H1 (cell line): ENCODE measurements at regions not wholly inside any gene's neighbourhood (a gene's known extent, or its start where the extent isn't known, plus 50 kb on each side); places are given as distances from the start of the nearest gene placed in this dataset.

Experiments
- CTCF ChIA-PET: fragments of 300-600 bp; sonication (Branson Sonifier 250); formaldehyde crosslinking; loops from one replicate; lab custom pipeline; 2021; ENCODE audit not compliant: partially characterized antibody; lab: Charles Lee
- POLR2A ChIA-PET: fragments of 300-600 bp; sonication (Branson Sonifier 250); formaldehyde crosslinking; loops from one replicate; lab custom pipeline; 2021; ENCODE audit warnings: inconsistent platforms; ENCODE audit not compliant: partially characterized antibody; lab: Charles Lee
- DNase-seq, 2 experiments: peaks; one replicate each; pipeline versions ENCODE4 v3.0.0 to v3.0.0-alpha.2; 2010 to 2022; ENCODE audit warnings: low spot score in 2 of 2, low read depth in 1 of 2, mixed read lengths in 1 of 2
- FAIRE-seq: peaks from 2 replicates; lab custom pipeline; 2011; peaks lifted over from hg19 to GRCh38; lab: Jason Lieb, UNC
- H2AFZ ChIP-seq: 2 replicates; pipeline ENCODE4 v1.8.1; 2012; ENCODE audit warnings: low read length, inconsistent platforms
- H2AK5ac ChIP-seq: 2 replicates; pipeline ENCODE4 v1.6.1; 2013; ENCODE audit warnings: low read depth, low read length
- H2BK120ac ChIP-seq: replicated peaks from 2 replicates; pipeline ENCODE3; 2013; ENCODE audit warnings: low read depth, low read length, inconsistent platforms
- H2BK12ac ChIP-seq: 2 replicates; pipeline ENCODE4 v1.6.1; 2013; ENCODE audit warnings: low read depth, low read length
- H2BK15ac ChIP-seq: 2 replicates; pipeline ENCODE4 v1.6.1; 2013; ENCODE audit warnings: low read length
- H2BK20ac ChIP-seq: 2 replicates; pipeline ENCODE4 v1.6.1; 2013; ENCODE audit warnings: low read length
- H2BK5ac ChIP-seq: 2 replicates; pipeline ENCODE4 v1.6.1; 2013; ENCODE audit warnings: low read depth, low read length
- H3K14ac ChIP-seq: 2 replicates; pipeline ENCODE4 v1.6.1; 2013; ENCODE audit warnings: inconsistent platforms; ENCODE audit not compliant: insufficient read length
- H3K18ac ChIP-seq: 2 replicates; pipeline ENCODE4 v1.6.1; 2013; ENCODE audit warnings: low read length; ENCODE audit errors: extremely low read depth
- H3K23ac ChIP-seq: 2 replicates; pipeline ENCODE4 v1.6.1; 2013; ENCODE audit warnings: inconsistent platforms; ENCODE audit not compliant: insufficient read length
- H3K23me2 ChIP-seq: 2 replicates; pipeline ENCODE4 v1.6.1; 2013; ENCODE audit warnings: low read depth, low read length
- H3K27ac ChIP-seq: 2 replicates; pipeline ENCODE4 v1.6.1; 2011; ENCODE audit warnings: low read depth, low read length, inconsistent platforms
- H3K27me3 ChIP-seq, 4 experiments: replicated peaks in 1 of 4; 1 replicate in 1 of 4; 2 replicates in 3 of 4; pipeline versions ENCODE4 v1.6.1 to v1.8.1; 2011 to 2013; ENCODE audit warnings: low read length in 3 of 4, mild to moderate bottlenecking in 3 of 4, inconsistent platforms in 2 of 4, mixed read lengths in 2 of 4, moderate library complexity in 1 of 4; ENCODE audit not compliant: control insufficient read depth in 3 of 4, insufficient read depth in 3 of 4; ENCODE audit errors: extremely low read depth in 1 of 4
- H3K36me3 ChIP-seq, 4 experiments: 2 replicates each; pipeline versions ENCODE4 v1.6.1 to v1.8.1; 2011 to 2013; ENCODE audit warnings: mild to moderate bottlenecking in 4 of 4, low read length in 3 of 4, moderate library complexity in 2 of 4, control low read depth in 1 of 4, inconsistent platforms in 1 of 4; ENCODE audit not compliant: insufficient read depth in 4 of 4, control insufficient read depth in 2 of 4
- H3K4ac ChIP-seq: replicated peaks from 2 replicates; pipeline ENCODE3; 2013; ENCODE audit warnings: low read length, low read depth, mixed read lengths, inconsistent platforms; ENCODE audit not compliant: insufficient read length
- H3K4me1 ChIP-seq, 4 experiments: replicated peaks in 1 of 4; 1 replicate in 1 of 4; 2 replicates in 3 of 4; pipeline versions ENCODE4 v1.6.1 to v1.8.1; 2011 to 2013; ENCODE audit warnings: low read length in 3 of 4, inconsistent platforms in 2 of 4, mixed read lengths in 1 of 4; ENCODE audit not compliant: insufficient read depth in 4 of 4, control insufficient read depth in 3 of 4
- H3K4me2 ChIP-seq, 2 experiments: 2 replicates each; pipeline versions ENCODE4 v1.6.1 to v1.8.1; 2011 to 2013; ENCODE audit warnings: low read depth in 2 of 2, low read length in 2 of 2, control low read depth in 1 of 2, inconsistent platforms in 1 of 2, mild to moderate bottlenecking in 1 of 2; ENCODE audit not compliant: insufficient read depth in 1 of 2
- H3K4me3 ChIP-seq, 4 experiments: fragments of 200-600, 300-600 bp in 1 of 4; sonication (generic), shearing (Covaris generic), sonication (Bioruptor Twin) in 1 of 4; 2 replicates each; pipeline versions ENCODE4 v1.5.1 to v1.8.1; 2011 to 2016; ENCODE audit warnings: low read length in 4 of 4, low read depth in 3 of 4, control low read depth in 2 of 4, inconsistent platforms in 2 of 4, mild to moderate bottlenecking in 2 of 4, mixed read lengths in 1 of 4, moderate library complexity in 1 of 4; ENCODE audit not compliant: insufficient read depth in 2 of 4; ENCODE audit errors: extremely low read depth in 1 of 4
- H3K56ac ChIP-seq: replicated peaks from 2 replicates; pipeline ENCODE3; 2013; ENCODE audit warnings: low read depth, mild to moderate bottlenecking, mixed read lengths, low read length, inconsistent platforms; ENCODE audit not compliant: insufficient read length
- H3K79me1 ChIP-seq: 2 replicates; pipeline ENCODE4 v1.6.1; 2013; ENCODE audit warnings: low read depth, low read length, control low read depth
- H3K79me2 ChIP-seq, 2 experiments: 2 replicates each; pipeline versions ENCODE4 v1.6.1 to v1.8.1; 2012 to 2013; ENCODE audit warnings: low read length in 2 of 2, mild to moderate bottlenecking in 2 of 2, inconsistent platforms in 1 of 2; ENCODE audit not compliant: insufficient read depth in 2 of 2, control insufficient read depth in 1 of 2
- H3K9ac ChIP-seq, 4 experiments: replicated peaks in 1 of 4; 1 replicate in 1 of 4; 2 replicates in 3 of 4; pipeline versions ENCODE4 v1.6.1 to v1.8.1; 2011 to 2013; ENCODE audit warnings: low read depth in 3 of 4, low read length in 3 of 4, control low read depth in 2 of 4, mild to moderate bottlenecking in 2 of 4, moderate library complexity in 2 of 4, inconsistent platforms in 1 of 4; ENCODE audit errors: extremely low read depth in 1 of 4
- H3K9me3 ChIP-seq, 2 experiments: 2 replicates each; pipeline versions ENCODE4 v1.6.1 to v1.8.1; 2012 to 2013; ENCODE audit warnings: mild to moderate bottlenecking in 2 of 2, moderate library complexity in 2 of 2, control low read depth in 1 of 2, inconsistent platforms in 1 of 2, low read depth in 1 of 2, low read length in 1 of 2, mixed read lengths in 1 of 2; ENCODE audit not compliant: insufficient read depth in 2 of 2
- H4K20me1 ChIP-seq, 2 experiments: replicated peaks in 1 of 2; 2 replicates each; pipeline versions ENCODE3 to v1.8.1; 2011 to 2013; ENCODE audit warnings: inconsistent platforms in 2 of 2, low read length in 2 of 2, mild to moderate bottlenecking in 1 of 2; ENCODE audit not compliant: insufficient read depth in 2 of 2, control insufficient read depth in 1 of 2
- H4K5ac ChIP-seq: 2 replicates; pipeline ENCODE4 v1.6.1; 2013; ENCODE audit warnings: low read length, low read depth, mixed read lengths, inconsistent platforms; ENCODE audit not compliant: insufficient read length
- H4K8ac ChIP-seq: 2 replicates; pipeline ENCODE4 v1.8.0; 2013; ENCODE audit warnings: mild to moderate bottlenecking, moderate library complexity, low read length, inconsistent platforms; ENCODE audit not compliant: insufficient read depth; ENCODE audit errors: extremely low read depth
- H4K91ac ChIP-seq: replicated peaks from 2 replicates; pipeline ENCODE3; 2013; ENCODE audit warnings: low read length, mixed read lengths, inconsistent platforms; ENCODE audit not compliant: insufficient read length
- ASH2L ChIP-seq: fragments of 200-600, 300-600 bp; sonication (generic); IDR thresholded peaks from one replicate; pipeline ENCODE4 v1.7.1; 2017; ENCODE audit warnings: low read length
- EGR1 ChIP-seq: IDR thresholded peaks from 2 replicates; pipeline ENCODE4 v1.6.1; 2011; ENCODE audit warnings: low read depth, low read length, borderline replicate concordance
- KDM4A ChIP-seq: IDR thresholded peaks from one replicate; pipeline ENCODE4 v1.7.1; 2012; ENCODE audit warnings: low read depth, mild to moderate bottlenecking, moderate library complexity, low read length, inconsistent platforms; ENCODE audit not compliant: severe bottlenecking
- PHF8 ChIP-seq: fragments of 200-600 bp; sonication (generic); conservative IDR thresholded peaks from 2 replicates; pipeline ENCODE4 v1.7.1; 2012; ENCODE audit warnings: low read depth, mild to moderate bottlenecking, inconsistent platforms, low read length, moderate library complexity
- SP4 ChIP-seq: IDR thresholded peaks from 2 replicates; pipeline ENCODE4 v1.6.1; 2012; ENCODE audit warnings: low read length, inconsistent platforms
- WGBS, 2 experiments: shearing (Covaris generic) in 1 of 2; methylation state at CpG; one replicate each; pipeline versions ENCODE4 v1.1.6 to v1.1.7; 2013 to 2015; ENCODE audit warnings: low lambda C conversion rate in 2 of 2, mixed read lengths in 2 of 2, inconsistent platforms in 1 of 2, low coverage in 1 of 2, missing lambda C conversion rate in 1 of 2; ENCODE audit not compliant: insufficient replicate concordance in 2 of 2, insufficient coverage in 1 of 2, insufficient read length in 1 of 2; ENCODE audit errors: extremely low coverage in 1 of 2, missing lambda C conversion rate in 1 of 2; 5-methylcytosine and 5-hydroxymethylcytosine counted together
- TF ChIP-seq, protein P1 (sequence below): IDR thresholded peaks from 2 replicates; pipeline ENCODE4 v1.6.1; 2012; ENCODE audit warnings: inconsistent platforms

DNA sequence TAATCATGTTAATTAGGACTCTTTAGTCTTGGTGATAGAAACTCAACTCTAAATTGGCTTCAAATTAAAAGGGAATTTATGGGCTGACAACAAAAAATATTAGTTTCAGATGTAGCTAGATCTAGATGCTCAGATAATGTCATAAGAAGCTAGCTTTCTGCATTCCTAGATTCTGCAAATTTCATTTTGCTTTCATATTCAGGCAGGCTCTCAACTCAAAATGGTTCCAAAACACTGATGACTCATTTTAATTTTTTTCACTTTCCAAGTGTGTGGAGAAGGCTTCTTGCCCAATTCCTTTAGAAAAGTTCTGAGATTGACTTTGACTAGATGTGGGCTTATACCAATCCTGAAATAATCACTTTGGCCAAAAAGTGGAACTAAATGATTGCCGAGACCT is 236.7 kb upstream of the GOT2 start:
- Histone ChIP-seq H3K27ac (no peak overlapping the region), H3K23ac (no peak overlapping the region), H3K9ac (no peak overlapping the region), H3K79me2 (no peaks in the 10 kb centered on the region), H2AK5ac (no peak overlapping the region), H3K4me2 (no peak overlapping the region), H3K36me3 (no peaks in the 10 kb centered on the region), H4K20me1 (no peaks in the 10 kb centered on the region), H3K56ac (no peak overlapping the region), H3K27me3 (no peaks in the 10 kb centered on the region), H3K4me1 (no peaks in the 10 kb centered on the region), H2BK20ac (no peak overlapping the region)
- WGBS, 2 experiments: 96% methylated on average over 1 of the region's 1 CpG; no CpG with 5 or more reads in 1 of the 2 experiments
- no peak for DNase-seq
- CTCF ChIA-PET: no interaction called here
- TF ChIP-seq PHF8: no peak
- no peak for TF ChIP-seq EGR1
- TF ChIP-seq SP4: no peak
- TF ChIP-seq KDM4A: no peak
- TF ChIP-seq ASH2L: no peak
- TF ChIP-seq, protein P1, sequence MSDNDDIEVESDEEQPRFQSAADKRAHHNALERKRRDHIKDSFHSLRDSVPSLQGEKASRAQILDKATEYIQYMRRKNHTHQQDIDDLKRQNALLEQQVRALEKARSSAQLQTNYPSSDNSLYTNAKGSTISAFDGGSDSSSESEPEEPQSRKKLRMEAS: no peak
- TF ChIP-seq, all 59 proteins: peak for 0
- Histone ChIP-seq H2BK120ac (no peak overlapping the region), H3K9me3 (no peaks in the 10 kb centered on the region), H4K5ac (no peak overlapping the region), H2BK15ac (no peak overlapping the region), H3K23me2 (no peaks in the 10 kb centered on the region; the same call in 1 of the 2 replicates), H2AFZ (no peak overlapping the region), H3K4ac (no peak overlapping the region), H3K14ac (no peak overlapping the region), H4K91ac (no peak overlapping the region), H2BK5ac (no peak overlapping the region), H4K8ac (no peak overlapping the region), H3K79me1 (no peaks in the 10 kb centered on the region), H3K18ac (no peak overlapping the region), H2BK12ac (no peak overlapping the region), H3K4me3 (no peak overlapping the region)
- FAIRE-seq: no peak
- POLR2A ChIA-PET: no interaction called here
